Muscle of leg (tissue), 3 donors: ENCODE measurements at regions not wholly inside any gene's neighbourhood (a gene's known extent, or its start where the extent isn't known, plus 50 kb on each side); places are given as distances from the start of the nearest gene placed in this dataset.
A peak's percentile ranks its signal among the peaks of the same experiment; 100 is the strongest.

Source experiments
- DNase-seq: peaks from one replicate; pipeline ENCODE4 v3.0.0; 2013
- H3K27ac ChIP-seq: one replicate; pipeline ENCODE4 v1.5.1; 2013; ENCODE audit warnings: mild to moderate bottlenecking, low read length, control low read depth
- H3K27me3 ChIP-seq: one replicate; pipeline ENCODE4 v1.6.1; 2013; ENCODE audit warnings: low read length; ENCODE audit not compliant: control insufficient read depth, insufficient read depth
- H3K36me3 ChIP-seq: one replicate; pipeline ENCODE4 v1.6.1; 2013; ENCODE audit warnings: low read length; ENCODE audit not compliant: control insufficient read depth, insufficient read depth
- H3K4me1 ChIP-seq: one replicate; pipeline ENCODE4 v1.6.1; 2013; ENCODE audit warnings: low read length; ENCODE audit not compliant: control insufficient read depth, insufficient read depth
- H3K4me3 ChIP-seq: one replicate; pipeline ENCODE4 v1.5.1; 2013; ENCODE audit warnings: low read length, control low read depth
- H3K9me3 ChIP-seq: replicated peaks from 2 replicates; pipeline ENCODE4 v1.6.1; 2013; ENCODE audit warnings: low read depth, low read length; ENCODE audit not compliant: control insufficient read depth
- WGBS: methylation state at CpG from one replicate; pipeline ENCODE4 v1.1.5; 2013; ENCODE audit warnings: missing lambda C conversion rate; ENCODE audit not compliant: insufficient coverage; 5-methylcytosine and 5-hydroxymethylcytosine counted together

GRCh38 chr13:34805347-34805746 is 136.7 kb upstream of the NBEA start:
- 100% methylated on average over 1 of the region's 1 CpG for WGBS
- no peaks in the 10 kb centered on the region for H3K36me3 ChIP-seq

GRCh38 chr13:34808649-34809048 is 133.4 kb upstream of the NBEA start:
- no peak overlapping the region for H3K27ac ChIP-seq
- H3K9me3 ChIP-seq: peaks cover 2% of the 10 kb centered on the region
- no peak overlapping the region for H3K4me3 ChIP-seq
- DNase-seq: no peak
- no peaks in the 10 kb centered on the region for H3K4me1 ChIP-seq
- H3K27me3 ChIP-seq: no peaks in the 10 kb centered on the region
- H3K36me3 ChIP-seq: no peaks in the 10 kb centered on the region

More at GRCh38 chr13:34805347-34805746, 136.7 kb upstream of the NBEA start:
- no peak for DNase-seq
- Histone ChIP-seq H3K9me3 (no peaks in the 10 kb centered on the region), H3K4me1 (no peaks in the 10 kb centered on the region), H3K4me3 (no peak overlapping the region), H3K27ac (no peak overlapping the region), H3K27me3 (no peaks in the 10 kb centered on the region)

GRCh38 chr13:34810996-34811395 is 131.1 kb upstream of the NBEA start:
- no peak overlapping the region for H3K27ac ChIP-seq

GRCh38 chr13:34815526-34815925 is 126.5 kb upstream of the NBEA start:
- H3K4me3 ChIP-seq: no peak overlapping the region
- peaks cover 3% of the 10 kb centered on the region for H3K4me1 ChIP-seq
- H3K9me3 ChIP-seq: peaks cover 2% of the 10 kb centered on the region
- H3K36me3 ChIP-seq: no peaks in the 10 kb centered on the region
- H3K27me3 ChIP-seq: no peaks in the 10 kb centered on the region
- H3K27ac ChIP-seq: no peak overlapping the region
- peak; percentile 16 for DNase-seq
- WGBS: 68% methylated on average over 2 of the region's 2 CpGs

More at GRCh38 chr13:34810996-34811395, 131.1 kb upstream of the NBEA start:
- peaks cover 2% of the 10 kb centered on the region for H3K9me3 ChIP-seq
- WGBS: 64% methylated on average over 2 of the region's 3 CpGs
- H3K27me3 ChIP-seq: no peaks in the 10 kb centered on the region
- H3K4me1 ChIP-seq: no peaks in the 10 kb centered on the region
- no peak for DNase-seq
- H3K36me3 ChIP-seq: no peaks in the 10 kb centered on the region
- H3K4me3 ChIP-seq: no peak overlapping the region

- peak; percentile 94 for DNase-seq
- Histone ChIP-seq H3K4me1 (peaks cover 3% of the 10 kb centered on the region), H3K4me3 (no peak overlapping the region), H3K27me3 (no peaks in the 10 kb centered on the region), H3K9me3 (peaks cover 2% of the 10 kb centered on the region), H3K27ac (no peak overlapping the region), H3K36me3 (no peaks in the 10 kb centered on the region)
- WGBS: no CpG with 5 or more reads among the region's 2 CpGs
These were observed 125.7 kb upstream of the NBEA start for GRCh38 chr13:34816245-34816884.

- 0% methylated on average over 1 of the region's 6 CpGs for whole genome bisulfite sequencing
- H3K9me3 ChIP-seq: peaks cover 2% of the 10 kb centered on the region
- no peaks in the 10 kb centered on the region for H3K27me3 ChIP-seq
- H3K27ac ChIP-seq: peak overlapping the region; percentile 11
- H3K4me1 ChIP-seq: peaks cover 3% of the 10 kb centered on the region
- no peak overlapping the region for H3K4me3 ChIP-seq
- H3K36me3 ChIP-seq: no peaks in the 10 kb centered on the region
- peak; percentile 3 for DNase-seq
These were observed 125.0 kb upstream of the NBEA start for GRCh38 chr13:34816908-34817665.

- Histone ChIP-seq H3K27me3 (no peaks in the 10 kb centered on the region), H3K4me1 (no peaks in the 10 kb centered on the region), H3K4me3 (no peak overlapping the region), H3K36me3 (no peaks in the 10 kb centered on the region), H3K9me3 (no peaks in the 10 kb centered on the region), H3K27ac (no peak overlapping the region)
- WGBS: no CpG with 5 or more reads among the region's 1 CpG
- no peak for DNase-seq
These were observed 119.4 kb upstream of the NBEA start for GRCh38 chr13:34822650-34823049.

GRCh38 chr13:34826432-34826831 is 115.6 kb upstream of the NBEA start:
- Histone ChIP-seq H3K27me3 (no peaks in the 10 kb centered on the region), H3K4me3 (no peak overlapping the region), H3K4me1 (no peaks in the 10 kb centered on the region), H3K27ac (no peak overlapping the region), H3K36me3 (no peaks in the 10 kb centered on the region), H3K9me3 (no peaks in the 10 kb centered on the region)
- no CpG with 5 or more reads among the region's 2 CpGs for WGBS
- no peak for DNase-seq

- H3K27ac ChIP-seq: no peak overlapping the region
- DNase-seq: no peak
- no peaks in the 10 kb centered on the region for H3K4me1 ChIP-seq
- H3K27me3 ChIP-seq: no peaks in the 10 kb centered on the region
- WGBS: 29% methylated on average over 3 of the region's 6 CpGs
- no peak overlapping the region for H3K4me3 ChIP-seq
- peaks cover 3% of the 10 kb centered on the region for H3K9me3 ChIP-seq
- H3K36me3 ChIP-seq: no peaks in the 10 kb centered on the region
These were observed 108.4 kb upstream of the NBEA start for GRCh38 chr13:34833562-34834182.

- Histone ChIP-seq H3K27me3 (no peaks in the 10 kb centered on the region), H3K9me3 (no peaks in the 10 kb centered on the region), H3K36me3 (no peaks in the 10 kb centered on the region), H3K27ac (no peak overlapping the region), H3K4me1 (no peaks in the 10 kb centered on the region), H3K4me3 (no peak overlapping the region)
- WGBS: no CpG with 5 or more reads among the region's 3 CpGs
- DNase-seq: no peak
These were observed 99.6 kb upstream of the NBEA start for GRCh38 chr13:34842466-34842865.
